ENCODE measurements at regions not wholly inside any gene's neighbourhood (a gene's known extent, or its start where the extent isn't known, plus 50 kb on each side); places are given as distances from the start of the nearest gene placed in this dataset.

DNA sequence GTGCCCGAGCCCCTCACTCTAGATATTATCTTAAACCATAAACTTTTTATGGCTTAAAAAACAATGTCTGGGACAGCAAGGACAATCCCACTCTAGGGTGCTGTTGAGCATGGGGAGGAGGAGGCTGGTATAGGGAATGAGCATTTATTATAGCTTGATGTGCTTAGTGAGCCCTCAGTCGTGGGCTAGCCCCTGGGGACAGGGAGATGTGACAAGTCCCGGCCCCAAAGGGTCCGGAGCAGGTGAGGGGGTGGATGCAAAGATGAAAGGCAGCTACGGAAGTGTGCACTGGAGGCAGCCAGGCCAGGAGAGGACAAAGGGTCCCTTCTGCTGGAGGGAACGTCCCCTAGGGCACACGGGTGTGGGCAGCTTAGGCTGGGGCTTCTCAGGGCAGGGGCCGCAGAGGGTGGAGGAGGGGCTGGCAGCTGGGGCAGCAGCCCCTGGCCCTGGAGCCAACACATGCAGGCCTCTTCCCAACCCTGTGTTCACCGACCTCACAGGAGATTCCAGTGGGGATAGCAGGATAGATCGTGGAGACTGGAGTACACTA lies 106.3 kb upstream of the GPC1 start:
- no peak for TF ChIP-seq TCF12 (IDR thresholded peaks at IDR 0.05; ENCODE audit: low read depth, low read length)
- TF ChIP-seq, protein P1, sequence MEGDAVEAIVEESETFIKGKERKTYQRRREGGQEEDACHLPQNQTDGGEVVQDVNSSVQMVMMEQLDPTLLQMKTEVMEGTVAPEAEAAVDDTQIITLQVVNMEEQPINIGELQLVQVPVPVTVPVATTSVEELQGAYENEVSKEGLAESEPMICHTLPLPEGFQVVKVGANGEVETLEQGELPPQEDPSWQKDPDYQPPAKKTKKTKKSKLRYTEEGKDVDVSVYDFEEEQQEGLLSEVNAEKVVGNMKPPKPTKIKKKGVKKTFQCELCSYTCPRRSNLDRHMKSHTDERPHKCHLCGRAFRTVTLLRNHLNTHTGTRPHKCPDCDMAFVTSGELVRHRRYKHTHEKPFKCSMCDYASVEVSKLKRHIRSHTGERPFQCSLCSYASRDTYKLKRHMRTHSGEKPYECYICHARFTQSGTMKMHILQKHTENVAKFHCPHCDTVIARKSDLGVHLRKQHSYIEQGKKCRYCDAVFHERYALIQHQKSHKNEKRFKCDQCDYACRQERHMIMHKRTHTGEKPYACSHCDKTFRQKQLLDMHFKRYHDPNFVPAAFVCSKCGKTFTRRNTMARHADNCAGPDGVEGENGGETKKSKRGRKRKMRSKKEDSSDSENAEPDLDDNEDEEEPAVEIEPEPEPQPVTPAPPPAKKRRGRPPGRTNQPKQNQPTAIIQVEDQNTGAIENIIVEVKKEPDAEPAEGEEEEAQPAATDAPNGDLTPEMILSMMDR (IDR thresholded peaks at IDR 0.05 in 2 of 3, conservative IDR thresholded peaks at IDR 0.05 in 1 of 3; ENCODE audit: control insufficient read depth in 2 of 3, extremely low read depth in 1 of 3, insufficient read depth in 1 of 3, low read depth in 3 of 3, low read length in 3 of 3), result no peak
- no peak for TF ChIP-seq SPI1 (IDR thresholded peaks at IDR 0.05; ENCODE audit: borderline replicate concordance, insufficient read depth, low read depth, low read length)
- TF ChIP-seq, protein P2, sequence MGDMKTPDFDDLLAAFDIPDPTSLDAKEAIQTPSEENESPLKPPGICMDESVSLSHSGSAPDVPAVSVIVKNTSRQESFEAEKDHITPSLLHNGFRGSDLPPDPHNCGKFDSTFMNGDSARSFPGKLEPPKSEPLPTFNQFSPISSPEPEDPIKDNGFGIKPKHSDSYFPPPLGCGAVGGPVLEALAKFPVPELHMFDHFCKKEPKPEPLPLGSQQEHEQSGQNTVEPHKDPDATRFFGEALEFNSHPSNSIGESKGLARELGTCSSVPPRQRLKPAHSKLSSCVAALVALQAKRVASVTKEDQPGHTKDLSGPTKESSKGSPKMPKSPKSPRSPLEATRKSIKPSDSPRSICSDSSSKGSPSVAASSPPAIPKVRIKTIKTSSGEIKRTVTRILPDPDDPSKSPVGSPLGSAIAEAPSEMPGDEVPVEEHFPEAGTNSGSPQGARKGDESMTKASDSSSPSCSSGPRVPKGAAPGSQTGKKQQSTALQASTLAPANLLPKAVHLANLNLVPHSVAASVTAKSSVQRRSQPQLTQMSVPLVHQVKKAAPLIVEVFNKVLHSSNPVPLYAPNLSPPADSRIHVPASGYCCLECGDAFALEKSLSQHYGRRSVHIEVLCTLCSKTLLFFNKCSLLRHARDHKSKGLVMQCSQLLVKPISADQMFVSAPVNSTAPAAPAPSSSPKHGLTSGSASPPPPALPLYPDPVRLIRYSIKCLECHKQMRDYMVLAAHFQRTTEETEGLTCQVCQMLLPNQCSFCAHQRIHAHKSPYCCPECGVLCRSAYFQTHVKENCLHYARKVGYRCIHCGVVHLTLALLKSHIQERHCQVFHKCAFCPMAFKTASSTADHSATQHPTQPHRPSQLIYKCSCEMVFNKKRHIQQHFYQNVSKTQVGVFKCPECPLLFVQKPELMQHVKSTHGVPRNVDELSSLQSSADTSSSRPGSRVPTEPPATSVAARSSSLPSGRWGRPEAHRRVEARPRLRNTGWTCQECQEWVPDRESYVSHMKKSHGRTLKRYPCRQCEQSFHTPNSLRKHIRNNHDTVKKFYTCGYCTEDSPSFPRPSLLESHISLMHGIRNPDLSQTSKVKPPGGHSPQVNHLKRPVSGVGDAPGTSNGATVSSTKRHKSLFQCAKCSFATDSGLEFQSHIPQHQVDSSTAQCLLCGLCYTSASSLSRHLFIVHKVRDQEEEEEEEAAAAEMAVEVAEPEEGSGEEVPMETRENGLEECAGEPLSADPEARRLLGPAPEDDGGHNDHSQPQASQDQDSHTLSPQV (IDR thresholded peaks at IDR 0.05), result no peak
- no peak for TF ChIP-seq EP300 (IDR thresholded peaks at IDR 0.05; ENCODE audit: borderline replicate concordance in 1 of 2, control insufficient read depth in 1 of 2, low read depth in 2 of 2, low read length in 2 of 2)
- TF ChIP-seq EZH2 (IDR thresholded peaks at IDR 0.05; ENCODE audit: borderline replicate concordance, control insufficient read depth, low read depth, low read length), result no peak
- TF ChIP-seq, protein P3, sequence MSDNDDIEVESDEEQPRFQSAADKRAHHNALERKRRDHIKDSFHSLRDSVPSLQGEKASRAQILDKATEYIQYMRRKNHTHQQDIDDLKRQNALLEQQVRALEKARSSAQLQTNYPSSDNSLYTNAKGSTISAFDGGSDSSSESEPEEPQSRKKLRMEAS (IDR thresholded peaks at IDR 0.05; ENCODE audit: low read depth, low read length), result no peak
- no peak for TF ChIP-seq POLR2AphosphoS5 (IDR thresholded peaks at IDR 0.05; ENCODE audit: low read length)
- TF ChIP-seq FOS (IDR thresholded peaks at IDR 0.05; ENCODE audit: borderline replicate concordance, extremely low read depth, insufficient read length), result no peak

Measured in GM12878 (cell line).